GM12874 (cell line): ENCODE measurements at regions not wholly inside any gene's neighbourhood (a gene's known extent, or its start where the extent isn't known, plus 50 kb on each side); places are given as distances from the start of the nearest gene placed in this dataset.

ENCODE experiments used
- CTCF ChIP-seq: IDR thresholded peaks from 2 replicates; pipeline ENCODE4 v1.5.1; 2011; ENCODE audit warnings: low read depth, mild to moderate bottlenecking, control low read depth, low read length, moderate library complexity; ENCODE audit not compliant: insufficient read depth

- TF ChIP-seq CTCF: no peak
Observed at GRCh38 chr2:188204824-188205223, 86.8 kb upstream of the GULP1 start.

- TF ChIP-seq CTCF: no peak
Observed at GRCh38 chr2:188207554-188207953, 84.1 kb upstream of the GULP1 start.

GRCh38 chr2:188209218-188209617, 82.5 kb upstream of the GULP1 start:
- no peak for TF ChIP-seq CTCF

GRCh38 chr2:188217264-188217663, 74.4 kb upstream of the GULP1 start:
- TF ChIP-seq CTCF: no peak

GRCh38 chr2:188219541-188219940, 72.1 kb upstream of the GULP1 start:
- no peak for TF ChIP-seq CTCF

GRCh38 chr2:188220535-188220934, 71.1 kb upstream of the GULP1 start:
- no peak for TF ChIP-seq CTCF

GRCh38 chr2:188227713-188228112, 64.0 kb upstream of the GULP1 start:
- TF ChIP-seq CTCF: no peak

- no peak for TF ChIP-seq CTCF
Observed at GRCh38 chr2:188235364-188235763, 56.3 kb upstream of the GULP1 start.
